GM23338 (cell line): ENCODE measurements at regions not wholly inside any gene's neighbourhood (a gene's known extent, or its start where the extent isn't known, plus 50 kb on each side); places are given as distances from the start of the nearest gene placed in this dataset.

Experiments used
- ATAC-seq: fragments of 200-7000 bp; cut with Tn5 transposase; 3 replicates; pipeline ENCODE4 v1.9.1; 2020
- DNase-seq: peaks from one replicate; pipeline ENCODE4 v3.0.0-alpha.2; 2015; ENCODE audit warnings: low spot score
- H2AFZ ChIP-seq: fragments of 200-600 bp; sonication (generic); 2 replicates; pipeline ENCODE4 v1.8.0; 2016; ENCODE audit warnings: antibody characterized with exemption, mild to moderate bottlenecking, moderate library complexity
- H3F3A ChIP-seq: fragments of 200-600 bp; sonication (generic); replicated peaks from 2 replicates; pipeline ENCODE4 v1.8.0; 2017; ENCODE audit warnings: antibody characterized with exemption, mixed run types, low read depth
- H3K27ac ChIP-seq: fragments of 200-600 bp; sonication (generic); 2 replicates; pipeline ENCODE4 v1.6.1; 2016; ENCODE audit warnings: low read depth
- H3K27me3 ChIP-seq: fragments of 200-600 bp; sonication (generic); 2 replicates; pipeline ENCODE4 v1.8.0; 2016; ENCODE audit warnings: mild to moderate bottlenecking, mixed run types, moderate library complexity; ENCODE audit not compliant: insufficient read depth
- H3K36me3 ChIP-seq: fragments of 200-600 bp; sonication (generic); 2 replicates; pipeline ENCODE4 v1.8.0; 2016; ENCODE audit warnings: mild to moderate bottlenecking; ENCODE audit not compliant: insufficient read depth
- H3K4me1 ChIP-seq: fragments of 200-600 bp; sonication (generic); 2 replicates; pipeline ENCODE4 v1.8.0; 2016; ENCODE audit warnings: mild to moderate bottlenecking, moderate library complexity; ENCODE audit not compliant: insufficient read depth
- H3K4me2 ChIP-seq: fragments of 200-600 bp; sonication (generic); 2 replicates; pipeline ENCODE4 v1.7.1; 2017; ENCODE audit warnings: mixed run types
- H3K4me3 ChIP-seq: fragments of 200-600 bp; sonication (generic); 2 replicates; pipeline ENCODE4 v1.6.1; 2016; ENCODE audit warnings: mixed run types
- H3K79me2 ChIP-seq: fragments of 200-600 bp; sonication (generic); replicated peaks from 2 replicates; pipeline ENCODE4 v1.8.0; 2017; ENCODE audit warnings: mild to moderate bottlenecking; ENCODE audit not compliant: insufficient read depth
- H3K9me2 ChIP-seq: fragments of 200-600 bp; sonication (generic); 2 replicates; pipeline ENCODE4 v1.8.0; 2017; ENCODE audit not compliant: insufficient read depth
- H4K20me1 ChIP-seq: fragments of 200-600 bp; sonication (generic); replicated peaks from 2 replicates; pipeline ENCODE4 v1.8.0; 2017; ENCODE audit warnings: mild to moderate bottlenecking; ENCODE audit not compliant: insufficient read depth
- H3K27ac Mint-ChIP-seq: 2 replicates; pipeline ENCODE4 v1.8.0; 2020; ENCODE audit warnings: inconsistent platforms, mild to moderate bottlenecking, moderate library complexity, mixed read lengths
- H3K27me3 Mint-ChIP-seq: 3 replicates; pipeline ENCODE4 v1.8.0; 2022; ENCODE audit warnings: low read depth, mild to moderate bottlenecking, moderate library complexity, mixed read lengths, inconsistent platforms; ENCODE audit not compliant: insufficient read depth, poor library complexity
- H3K36me3 Mint-ChIP-seq: 3 replicates; pipeline ENCODE4 v1.8.0; 2021; ENCODE audit warnings: low read depth, mild to moderate bottlenecking, inconsistent platforms, moderate library complexity, mixed read lengths
- H3K4me1 Mint-ChIP-seq: 3 replicates; pipeline ENCODE4 v1.8.0; 2020; ENCODE audit warnings: mild to moderate bottlenecking, inconsistent platforms, mixed read lengths
- H3K4me3 Mint-ChIP-seq: 3 replicates; pipeline ENCODE4 v1.8.0; 2021; ENCODE audit warnings: moderate library complexity, mild to moderate bottlenecking, inconsistent platforms, mixed read lengths
- H3K9me3 Mint-ChIP-seq: 3 replicates; pipeline ENCODE4 v1.8.0; 2020; ENCODE audit warnings: moderate library complexity, mild to moderate bottlenecking, inconsistent platforms, mixed read lengths
- CREB1 ChIP-seq: fragments of 250-450 bp; sonication (Bioruptor Pico); IDR thresholded peaks from 2 replicates; pipeline ENCODE4 v1.5.0; 2020; ENCODE audit warnings: low read depth, mild to moderate bottlenecking, moderate library complexity
- EZH2 ChIP-seq: fragments of 200-600 bp; sonication (generic); IDR thresholded peaks from one replicate; pipeline ENCODE4 v1.8.0; 2017; ENCODE audit warnings: antibody characterized with exemption, mild to moderate bottlenecking, low read depth; ENCODE audit not compliant: unreplicated experiment
- EZH2phosphoT487 ChIP-seq: fragments of 200-600 bp; sonication (generic); IDR thresholded peaks from one replicate; pipeline ENCODE4 v1.8.1; 2018; ENCODE audit warnings: antibody characterized with exemption; ENCODE audit not compliant: unreplicated experiment
- JUNB ChIP-seq: IDR thresholded peaks from one replicate; pipeline ENCODE4 v1.6.1; 2016; ENCODE audit warnings: antibody characterized with exemption; ENCODE audit not compliant: unreplicated experiment
- NANOG ChIP-seq: IDR thresholded peaks from 2 replicates; pipeline ENCODE4 v1.6.1; 2016; ENCODE audit warnings: antibody characterized with exemption, borderline replicate concordance
- POLR2AphosphoS5 ChIP-seq: IDR thresholded peaks from 2 replicates; pipeline ENCODE4 v1.6.1; 2016; ENCODE audit warnings: antibody characterized with exemption, low read depth
- STAT1 ChIP-seq: IDR thresholded peaks from one replicate; pipeline ENCODE4 v1.6.1; 2016; ENCODE audit warnings: antibody characterized with exemption; ENCODE audit not compliant: unreplicated experiment
- ZNF114 ChIP-seq: fragments of 250-450 bp; sonication (Bioruptor Pico); IDR thresholded peaks from 2 replicates; pipeline ENCODE4 v1.5.0; 2020; ENCODE audit warnings: mild to moderate bottlenecking, moderate library complexity
- ZNF331 ChIP-seq: fragments of 250-450 bp; sonication (Bioruptor Pico); IDR thresholded peaks from 2 replicates; pipeline ENCODE4 v1.5.0; 2020; ENCODE audit warnings: low read depth, mild to moderate bottlenecking, moderate library complexity
- TF ChIP-seq, protein P1 (sequence below), 2 experiments: fragments of 200-600 bp in 1 of 2; sonication (generic) in 1 of 2; conservative IDR thresholded peaks; 2 replicates each; pipeline versions ENCODE4 v1.5.1 to v1.6.1; 2016 to 2017; ENCODE audit warnings: antibody characterized with exemption in 2 of 2, low read depth in 2 of 2, mild to moderate bottlenecking in 2 of 2, moderate library complexity in 1 of 2
- TF ChIP-seq, protein P2 (sequence below): fragments of 250-450 bp; sonication (Bioruptor Pico); IDR thresholded peaks from 2 replicates; pipeline ENCODE4 v1.5.0; 2020; ENCODE audit warnings: mild to moderate bottlenecking, moderate library complexity
- TF ChIP-seq, protein P3 (sequence below): IDR thresholded peaks from 2 replicates; pipeline ENCODE4 v1.6.1; 2016; ENCODE audit warnings: antibody characterized with exemption
- TF ChIP-seq, protein P4 (sequence below): IDR thresholded peaks from one replicate; pipeline ENCODE4 v1.6.1; 2018; ENCODE audit warnings: antibody characterized with exemption; ENCODE audit not compliant: unreplicated experiment

DNA sequence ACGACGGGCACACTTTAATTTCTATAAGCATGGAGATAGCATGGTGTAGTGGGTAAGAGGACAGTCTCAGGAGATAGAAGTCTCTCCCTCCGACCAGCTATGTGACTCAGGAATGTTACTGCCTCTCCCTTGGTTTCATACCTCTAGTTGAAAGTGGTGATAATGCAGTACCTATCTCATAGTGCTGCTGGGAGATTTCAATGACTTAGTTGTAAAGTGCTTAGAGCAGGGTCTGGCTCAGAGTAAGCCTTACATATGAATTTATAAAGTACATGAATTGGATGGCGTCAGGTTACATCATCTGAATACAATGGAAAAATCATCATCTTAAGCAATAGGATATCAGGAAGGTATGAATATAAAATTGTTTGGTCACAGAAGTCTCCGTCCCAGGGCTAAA is 952.8 kb upstream of the EDIL3 start:
- Histone ChIP-seq H3K79me2 (no peaks in the 10 kb centered on the region), H4K20me1 (no peaks in the 10 kb centered on the region), H3K4me3 (no peak overlapping the region), H3K4me1 (no peaks in the 10 kb centered on the region), H2AFZ (no peak overlapping the region), H3K4me2 (no peak overlapping the region), H3K9me2 (no peaks in the 10 kb centered on the region), H3F3A (no peaks in the 10 kb centered on the region), H3K27ac (no peak overlapping the region), H3K27me3 (no peaks in the 10 kb centered on the region), H3K36me3 (no peaks in the 10 kb centered on the region)
- Mint-ChIP-seq H3K4me3 (no peak overlapping the region), H3K9me3 (no peaks in the 10 kb centered on the region), H3K27ac (no peak overlapping the region), H3K36me3 (no peaks in the 10 kb centered on the region), H3K4me1 (no peaks in the 10 kb centered on the region), H3K27me3 (no peaks in the 10 kb centered on the region)
- ATAC-seq = peak; percentile 45; the same call in 2 of the 3 replicates
- TF ChIP-seq, protein P1, sequence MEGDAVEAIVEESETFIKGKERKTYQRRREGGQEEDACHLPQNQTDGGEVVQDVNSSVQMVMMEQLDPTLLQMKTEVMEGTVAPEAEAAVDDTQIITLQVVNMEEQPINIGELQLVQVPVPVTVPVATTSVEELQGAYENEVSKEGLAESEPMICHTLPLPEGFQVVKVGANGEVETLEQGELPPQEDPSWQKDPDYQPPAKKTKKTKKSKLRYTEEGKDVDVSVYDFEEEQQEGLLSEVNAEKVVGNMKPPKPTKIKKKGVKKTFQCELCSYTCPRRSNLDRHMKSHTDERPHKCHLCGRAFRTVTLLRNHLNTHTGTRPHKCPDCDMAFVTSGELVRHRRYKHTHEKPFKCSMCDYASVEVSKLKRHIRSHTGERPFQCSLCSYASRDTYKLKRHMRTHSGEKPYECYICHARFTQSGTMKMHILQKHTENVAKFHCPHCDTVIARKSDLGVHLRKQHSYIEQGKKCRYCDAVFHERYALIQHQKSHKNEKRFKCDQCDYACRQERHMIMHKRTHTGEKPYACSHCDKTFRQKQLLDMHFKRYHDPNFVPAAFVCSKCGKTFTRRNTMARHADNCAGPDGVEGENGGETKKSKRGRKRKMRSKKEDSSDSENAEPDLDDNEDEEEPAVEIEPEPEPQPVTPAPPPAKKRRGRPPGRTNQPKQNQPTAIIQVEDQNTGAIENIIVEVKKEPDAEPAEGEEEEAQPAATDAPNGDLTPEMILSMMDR (conservative IDR thresholded peaks at IDR 0.05; ENCODE audit: low read depth in 2 of 2) = no peak
- TF ChIP-seq, protein P2, sequence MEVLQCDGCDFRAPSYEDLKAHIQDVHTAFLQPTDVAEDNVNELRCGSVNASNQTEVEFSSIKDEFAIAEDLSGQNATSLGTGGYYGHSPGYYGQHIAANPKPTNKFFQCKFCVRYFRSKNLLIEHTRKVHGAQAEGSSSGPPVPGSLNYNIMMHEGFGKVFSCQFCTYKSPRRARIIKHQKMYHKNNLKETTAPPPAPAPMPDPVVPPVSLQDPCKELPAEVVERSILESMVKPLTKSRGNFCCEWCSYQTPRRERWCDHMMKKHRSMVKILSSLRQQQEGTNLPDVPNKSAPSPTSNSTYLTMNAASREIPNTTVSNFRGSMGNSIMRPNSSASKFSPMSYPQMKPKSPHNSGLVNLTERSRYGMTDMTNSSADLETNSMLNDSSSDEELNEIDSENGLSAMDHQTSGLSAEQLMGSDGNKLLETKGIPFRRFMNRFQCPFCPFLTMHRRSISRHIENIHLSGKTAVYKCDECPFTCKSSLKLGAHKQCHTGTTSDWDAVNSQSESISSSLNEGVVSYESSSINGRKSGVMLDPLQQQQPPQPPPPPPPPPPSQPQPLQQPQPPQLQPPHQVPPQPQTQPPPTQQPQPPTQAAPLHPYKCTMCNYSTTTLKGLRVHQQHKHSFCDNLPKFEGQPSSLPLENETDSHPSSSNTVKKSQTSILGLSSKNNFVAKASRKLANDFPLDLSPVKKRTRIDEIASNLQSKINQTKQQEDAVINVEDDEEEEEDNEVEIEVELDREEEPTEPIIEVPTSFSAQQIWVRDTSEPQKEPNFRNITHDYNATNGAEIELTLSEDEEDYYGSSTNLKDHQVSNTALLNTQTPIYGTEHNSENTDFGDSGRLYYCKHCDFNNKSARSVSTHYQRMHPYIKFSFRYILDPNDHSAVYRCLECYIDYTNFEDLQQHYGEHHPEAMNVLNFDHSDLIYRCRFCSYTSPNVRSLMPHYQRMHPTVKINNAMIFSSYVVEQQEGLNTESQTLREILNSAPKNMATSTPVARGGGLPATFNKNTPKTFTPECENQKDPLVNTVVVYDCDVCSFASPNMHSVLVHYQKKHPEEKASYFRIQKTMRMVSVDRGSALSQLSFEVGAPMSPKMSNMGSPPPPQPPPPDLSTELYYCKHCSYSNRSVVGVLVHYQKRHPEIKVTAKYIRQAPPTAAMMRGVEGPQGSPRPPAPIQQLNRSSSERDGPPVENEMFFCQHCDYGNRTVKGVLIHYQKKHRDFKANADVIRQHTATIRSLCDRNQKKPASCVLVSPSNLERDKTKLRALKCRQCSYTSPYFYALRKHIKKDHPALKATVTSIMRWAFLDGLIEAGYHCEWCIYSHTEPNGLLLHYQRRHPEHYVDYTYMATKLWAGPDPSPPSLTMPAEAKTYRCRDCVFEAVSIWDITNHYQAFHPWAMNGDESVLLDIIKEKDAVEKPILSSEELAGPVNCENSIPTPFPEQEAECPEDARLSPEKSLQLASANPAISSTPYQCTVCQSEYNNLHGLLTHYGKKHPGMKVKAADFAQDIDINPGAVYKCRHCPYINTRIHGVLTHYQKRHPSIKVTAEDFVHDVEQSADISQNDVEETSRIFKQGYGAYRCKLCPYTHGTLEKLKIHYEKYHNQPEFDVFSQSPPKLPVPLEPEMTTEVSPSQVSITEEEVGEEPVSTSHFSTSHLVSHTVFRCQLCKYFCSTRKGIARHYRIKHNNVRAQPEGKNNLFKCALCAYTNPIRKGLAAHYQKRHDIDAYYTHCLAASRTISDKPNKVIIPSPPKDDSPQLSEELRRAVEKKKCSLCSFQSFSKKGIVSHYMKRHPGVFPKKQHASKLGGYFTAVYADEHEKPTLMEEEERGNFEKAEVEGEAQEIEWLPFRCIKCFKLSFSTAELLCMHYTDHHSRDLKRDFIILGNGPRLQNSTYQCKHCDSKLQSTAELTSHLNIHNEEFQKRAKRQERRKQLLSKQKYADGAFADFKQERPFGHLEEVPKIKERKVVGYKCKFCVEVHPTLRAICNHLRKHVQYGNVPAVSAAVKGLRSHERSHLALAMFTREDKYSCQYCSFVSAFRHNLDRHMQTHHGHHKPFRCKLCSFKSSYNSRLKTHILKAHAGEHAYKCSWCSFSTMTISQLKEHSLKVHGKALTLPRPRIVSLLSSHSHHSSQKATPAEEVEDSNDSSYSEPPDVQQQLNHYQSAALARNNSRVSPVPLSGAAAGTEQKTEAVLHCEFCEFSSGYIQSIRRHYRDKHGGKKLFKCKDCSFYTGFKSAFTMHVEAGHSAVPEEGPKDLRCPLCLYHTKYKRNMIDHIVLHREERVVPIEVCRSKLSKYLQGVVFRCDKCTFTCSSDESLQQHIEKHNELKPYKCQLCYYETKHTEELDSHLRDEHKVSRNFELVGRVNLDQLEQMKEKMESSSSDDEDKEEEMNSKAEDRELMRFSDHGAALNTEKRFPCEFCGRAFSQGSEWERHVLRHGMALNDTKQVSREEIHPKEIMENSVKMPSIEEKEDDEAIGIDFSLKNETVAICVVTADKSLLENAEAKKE (CRISPR knock-in tag) = no peak
- TF ChIP-seq, protein P3, sequence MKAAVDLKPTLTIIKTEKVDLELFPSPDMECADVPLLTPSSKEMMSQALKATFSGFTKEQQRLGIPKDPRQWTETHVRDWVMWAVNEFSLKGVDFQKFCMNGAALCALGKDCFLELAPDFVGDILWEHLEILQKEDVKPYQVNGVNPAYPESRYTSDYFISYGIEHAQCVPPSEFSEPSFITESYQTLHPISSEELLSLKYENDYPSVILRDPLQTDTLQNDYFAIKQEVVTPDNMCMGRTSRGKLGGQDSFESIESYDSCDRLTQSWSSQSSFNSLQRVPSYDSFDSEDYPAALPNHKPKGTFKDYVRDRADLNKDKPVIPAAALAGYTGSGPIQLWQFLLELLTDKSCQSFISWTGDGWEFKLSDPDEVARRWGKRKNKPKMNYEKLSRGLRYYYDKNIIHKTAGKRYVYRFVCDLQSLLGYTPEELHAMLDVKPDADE = no peak
- TF ChIP-seq EZH2 = no peak
- no peak for TF ChIP-seq NANOG
- TF ChIP-seq, protein P4, sequence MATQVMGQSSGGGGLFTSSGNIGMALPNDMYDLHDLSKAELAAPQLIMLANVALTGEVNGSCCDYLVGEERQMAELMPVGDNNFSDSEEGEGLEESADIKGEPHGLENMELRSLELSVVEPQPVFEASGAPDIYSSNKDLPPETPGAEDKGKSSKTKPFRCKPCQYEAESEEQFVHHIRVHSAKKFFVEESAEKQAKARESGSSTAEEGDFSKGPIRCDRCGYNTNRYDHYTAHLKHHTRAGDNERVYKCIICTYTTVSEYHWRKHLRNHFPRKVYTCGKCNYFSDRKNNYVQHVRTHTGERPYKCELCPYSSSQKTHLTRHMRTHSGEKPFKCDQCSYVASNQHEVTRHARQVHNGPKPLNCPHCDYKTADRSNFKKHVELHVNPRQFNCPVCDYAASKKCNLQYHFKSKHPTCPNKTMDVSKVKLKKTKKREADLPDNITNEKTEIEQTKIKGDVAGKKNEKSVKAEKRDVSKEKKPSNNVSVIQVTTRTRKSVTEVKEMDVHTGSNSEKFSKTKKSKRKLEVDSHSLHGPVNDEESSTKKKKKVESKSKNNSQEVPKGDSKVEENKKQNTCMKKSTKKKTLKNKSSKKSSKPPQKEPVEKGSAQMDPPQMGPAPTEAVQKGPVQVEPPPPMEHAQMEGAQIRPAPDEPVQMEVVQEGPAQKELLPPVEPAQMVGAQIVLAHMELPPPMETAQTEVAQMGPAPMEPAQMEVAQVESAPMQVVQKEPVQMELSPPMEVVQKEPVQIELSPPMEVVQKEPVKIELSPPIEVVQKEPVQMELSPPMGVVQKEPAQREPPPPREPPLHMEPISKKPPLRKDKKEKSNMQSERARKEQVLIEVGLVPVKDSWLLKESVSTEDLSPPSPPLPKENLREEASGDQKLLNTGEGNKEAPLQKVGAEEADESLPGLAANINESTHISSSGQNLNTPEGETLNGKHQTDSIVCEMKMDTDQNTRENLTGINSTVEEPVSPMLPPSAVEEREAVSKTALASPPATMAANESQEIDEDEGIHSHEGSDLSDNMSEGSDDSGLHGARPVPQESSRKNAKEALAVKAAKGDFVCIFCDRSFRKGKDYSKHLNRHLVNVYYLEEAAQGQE = no peak
- no peak for TF ChIP-seq POLR2AphosphoS5
- no peak for TF ChIP-seq ZNF114 (CRISPR knock-in tag)
- TF ChIP-seq EZH2phosphoT487 = no peak
- no peak for TF ChIP-seq ZNF331 (CRISPR knock-in tag)
- no peak for TF ChIP-seq JUNB
- TF ChIP-seq CREB1 = no peak
- no peak for TF ChIP-seq STAT1
- peak; percentile 3 for DNase-seq
